T-helper 1 cell treated with Interleukin-12 subunit alpha and Interleukin-12 subunit beta and Interleukin-4 antibody, amounts not matched to agents 30 μg/mL and 1 μg/mL, for 36 hours (primary cell): ENCODE measurements at regions not wholly inside any gene's neighbourhood (a gene's known extent, or its start where the extent isn't known, plus 50 kb on each side); places are given as distances from the start of the nearest gene placed in this dataset.
"Not testable (repeated sequence)": the region's sequence is repeated elsewhere in the genome, so short reads cannot be mapped to it uniquely, and the experiment has no call there.

ENCODE experiments used
- H3K27ac Mint-ChIP-seq: one replicate; pipeline ENCODE4 v1.8.0; 2021; ENCODE audit warnings: mild to moderate bottlenecking, mixed read lengths
- H3K27me3 Mint-ChIP-seq: one replicate; pipeline ENCODE4 v1.8.0; 2021; ENCODE audit warnings: low read depth, mixed read lengths
- H3K36me3 Mint-ChIP-seq: one replicate; pipeline ENCODE4 v1.8.0; 2021; ENCODE audit warnings: low read depth, mixed read lengths
- H3K4me1 Mint-ChIP-seq: one replicate; pipeline ENCODE4 v1.8.0; 2021; ENCODE audit warnings: low read depth, mixed read lengths
- H3K4me3 Mint-ChIP-seq: one replicate; pipeline ENCODE4 v1.8.0; 2021; ENCODE audit warnings: mild to moderate bottlenecking, moderate library complexity, mixed read lengths
- H3K9me3 Mint-ChIP-seq: one replicate; pipeline ENCODE4 v1.8.0; 2021; ENCODE audit warnings: mixed read lengths

GRCh38 chr2:131802351-131802836 lies 274.7 kb downstream of the CCDC74A start:
- H3K27ac Mint-ChIP-seq, H3K36me3 Mint-ChIP-seq, H3K4me1 Mint-ChIP-seq, H3K9me3 Mint-ChIP-seq: not testable (repeated sequence)
- Mint-ChIP-seq H3K4me3 (peak overlapping the region; percentile 44), H3K27me3 (peaks cover 12% of the 10 kb centered on the region)

DNA sequence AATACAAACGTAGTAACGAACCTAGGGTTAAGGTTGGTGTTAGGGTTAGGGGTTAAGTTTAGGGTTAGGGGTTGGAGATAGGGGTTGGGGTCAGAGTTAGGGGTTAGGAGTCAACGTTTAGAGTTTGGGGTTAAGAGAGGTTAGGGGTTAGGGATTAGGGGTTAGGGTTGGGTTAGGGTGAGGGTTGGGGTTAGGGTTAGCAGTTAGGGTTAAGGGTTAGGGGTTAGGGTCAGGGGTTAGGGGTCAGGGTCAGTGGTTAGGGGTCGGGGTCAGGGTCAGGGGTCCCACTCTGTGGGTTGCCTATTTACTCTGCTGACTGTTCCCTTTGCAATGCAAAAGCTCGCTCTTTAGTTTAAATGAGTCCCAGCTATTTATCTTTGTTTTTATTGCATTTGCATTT lies 275.5 kb downstream of the CCDC74A start:
- peaks cover 15% of the 10 kb centered on the region for H3K27me3 Mint-ChIP-seq
- not testable (repeated sequence) for H3K4me3 Mint-ChIP-seq, H3K4me1 Mint-ChIP-seq, H3K9me3 Mint-ChIP-seq, H3K36me3 Mint-ChIP-seq, H3K27ac Mint-ChIP-seq

- peaks cover 13% of the 10 kb centered on the region for H3K27me3 Mint-ChIP-seq
- H3K9me3 Mint-ChIP-seq, H3K36me3 Mint-ChIP-seq, H3K27ac Mint-ChIP-seq, H3K4me3 Mint-ChIP-seq, H3K4me1 Mint-ChIP-seq: not testable (repeated sequence)
Measured at GRCh38 chr2:131812605-131813004, 284.9 kb downstream of the CCDC74A start.

GRCh38 chr2:131813378-131813777 lies 285.7 kb downstream of the CCDC74A start:
- not testable (repeated sequence) for H3K4me3 Mint-ChIP-seq, H3K9me3 Mint-ChIP-seq, H3K36me3 Mint-ChIP-seq, H3K27me3 Mint-ChIP-seq, H3K4me1 Mint-ChIP-seq, H3K27ac Mint-ChIP-seq

GRCh38 chr2:131818267-131818973 lies 290.7 kb downstream of the CCDC74A start:
- not testable (repeated sequence) for H3K27ac Mint-ChIP-seq, H3K4me1 Mint-ChIP-seq, H3K9me3 Mint-ChIP-seq, H3K4me3 Mint-ChIP-seq, H3K27me3 Mint-ChIP-seq, H3K36me3 Mint-ChIP-seq

GRCh38 chr2:131822237-131822721 lies 294.6 kb downstream of the CCDC74A start:
- H3K36me3 Mint-ChIP-seq, H3K4me1 Mint-ChIP-seq, H3K27me3 Mint-ChIP-seq, H3K4me3 Mint-ChIP-seq, H3K9me3 Mint-ChIP-seq, H3K27ac Mint-ChIP-seq: not testable (repeated sequence)

- H3K4me3 Mint-ChIP-seq, H3K4me1 Mint-ChIP-seq, H3K27ac Mint-ChIP-seq, H3K9me3 Mint-ChIP-seq, H3K36me3 Mint-ChIP-seq, H3K27me3 Mint-ChIP-seq: not testable (repeated sequence)
Measured at GRCh38 chr2:131823058-131823457, 295.4 kb downstream of the CCDC74A start.

DNA sequence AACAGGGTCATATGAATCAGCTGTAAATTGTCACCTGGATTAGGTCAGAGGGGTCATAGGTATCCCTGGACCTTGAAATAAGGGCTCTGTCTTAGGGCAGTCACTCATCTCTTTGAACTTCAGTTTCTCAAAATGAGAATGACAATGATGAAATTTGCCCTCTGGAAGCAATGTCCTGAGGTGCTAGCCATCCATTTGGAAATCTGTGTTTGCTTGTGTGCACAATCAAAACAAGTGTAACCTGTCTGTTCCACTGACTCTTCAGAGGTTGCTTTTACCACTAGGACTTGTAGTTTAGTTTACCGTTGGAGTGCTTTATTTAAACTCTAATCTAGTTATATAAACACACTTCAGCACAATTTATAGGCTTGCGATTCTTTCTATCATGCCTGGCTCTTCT lies 297.3 kb downstream of the CCDC74A start:
- H3K4me1 Mint-ChIP-seq, H3K27me3 Mint-ChIP-seq, H3K27ac Mint-ChIP-seq, H3K9me3 Mint-ChIP-seq, H3K4me3 Mint-ChIP-seq, H3K36me3 Mint-ChIP-seq: not testable (repeated sequence)

DNA sequence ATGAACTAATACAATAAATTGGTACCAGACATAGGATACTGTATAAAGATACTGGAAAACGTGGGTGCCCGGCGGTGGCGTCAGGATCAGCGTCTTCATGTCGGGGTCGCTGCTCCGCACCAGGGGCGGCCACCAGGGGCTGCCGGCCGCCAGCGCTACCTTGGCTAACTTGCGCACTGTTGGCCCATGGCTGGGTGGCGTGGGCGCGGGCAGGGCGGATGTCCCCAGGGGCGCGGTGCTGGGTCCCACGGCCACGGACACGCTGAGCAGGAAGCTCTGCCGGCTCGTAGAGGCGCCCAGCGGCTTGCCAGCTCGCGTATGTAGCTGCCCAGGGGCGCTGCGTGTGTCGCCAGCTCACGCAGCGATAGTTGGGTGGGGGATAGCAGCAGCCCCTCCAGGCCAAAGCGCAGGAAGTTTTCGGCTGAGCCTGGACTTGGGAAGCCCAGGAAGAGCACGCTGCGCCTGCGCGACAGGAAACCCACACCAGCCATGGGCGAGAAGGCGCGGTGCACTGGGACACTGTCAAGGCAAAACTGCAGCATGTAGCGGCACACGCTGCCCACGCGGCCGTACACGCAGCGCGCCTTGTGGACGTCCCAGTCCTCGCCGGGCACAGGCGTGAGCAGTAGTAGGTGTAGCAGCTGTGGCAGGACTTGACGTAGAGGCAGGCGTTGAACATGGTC lies 299.9 kb downstream of the CCDC74A start:
- Mint-ChIP-seq H3K27me3 (no peaks in the 10 kb centered on the region), H3K36me3 (no peaks in the 10 kb centered on the region), H3K27ac (no peak overlapping the region), H3K9me3 (no peaks in the 10 kb centered on the region), H3K4me3 (no peak overlapping the region), H3K4me1 (no peaks in the 10 kb centered on the region)

DNA sequence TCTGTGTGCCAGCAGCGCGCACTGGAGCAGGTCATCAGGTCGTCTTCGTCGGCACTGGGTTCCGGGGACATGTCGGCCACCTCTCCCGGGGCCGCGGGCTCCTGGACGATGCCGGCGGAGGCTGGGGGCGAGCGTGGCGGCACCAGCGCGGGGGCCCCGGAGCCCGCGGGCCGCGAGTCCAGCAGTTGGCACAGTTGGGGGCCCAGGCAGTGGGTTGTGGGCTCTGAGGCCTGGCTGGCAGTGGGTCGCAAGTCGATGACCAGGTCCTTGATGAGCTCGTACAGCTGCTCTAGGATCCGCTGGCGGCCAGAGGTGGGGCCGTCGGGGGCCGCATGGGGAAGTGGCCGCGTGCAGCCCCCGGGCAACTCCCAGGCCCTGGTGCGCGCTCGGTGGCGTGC lies 300.5 kb downstream of the CCDC74A start:
- no peaks in the 10 kb centered on the region for H3K4me1 Mint-ChIP-seq
- H3K9me3 Mint-ChIP-seq, result no peaks in the 10 kb centered on the region
- no peaks in the 10 kb centered on the region for H3K27me3 Mint-ChIP-seq
- H3K27ac Mint-ChIP-seq, result no peak overlapping the region
- H3K36me3 Mint-ChIP-seq, result no peaks in the 10 kb centered on the region
- H3K4me3 Mint-ChIP-seq, result no peak overlapping the region

- not testable (repeated sequence) for H3K4me3 Mint-ChIP-seq, H3K27me3 Mint-ChIP-seq, H3K9me3 Mint-ChIP-seq, H3K4me1 Mint-ChIP-seq, H3K36me3 Mint-ChIP-seq, H3K27ac Mint-ChIP-seq
Measured at GRCh38 chr2:131828633-131829455, 301.2 kb downstream of the CCDC74A start.

GRCh38 chr2:131829456-131830241 lies 302.0 kb downstream of the CCDC74A start:
- not testable (repeated sequence) for H3K27ac Mint-ChIP-seq, H3K4me1 Mint-ChIP-seq, H3K27me3 Mint-ChIP-seq, H3K36me3 Mint-ChIP-seq, H3K4me3 Mint-ChIP-seq, H3K9me3 Mint-ChIP-seq

DNA sequence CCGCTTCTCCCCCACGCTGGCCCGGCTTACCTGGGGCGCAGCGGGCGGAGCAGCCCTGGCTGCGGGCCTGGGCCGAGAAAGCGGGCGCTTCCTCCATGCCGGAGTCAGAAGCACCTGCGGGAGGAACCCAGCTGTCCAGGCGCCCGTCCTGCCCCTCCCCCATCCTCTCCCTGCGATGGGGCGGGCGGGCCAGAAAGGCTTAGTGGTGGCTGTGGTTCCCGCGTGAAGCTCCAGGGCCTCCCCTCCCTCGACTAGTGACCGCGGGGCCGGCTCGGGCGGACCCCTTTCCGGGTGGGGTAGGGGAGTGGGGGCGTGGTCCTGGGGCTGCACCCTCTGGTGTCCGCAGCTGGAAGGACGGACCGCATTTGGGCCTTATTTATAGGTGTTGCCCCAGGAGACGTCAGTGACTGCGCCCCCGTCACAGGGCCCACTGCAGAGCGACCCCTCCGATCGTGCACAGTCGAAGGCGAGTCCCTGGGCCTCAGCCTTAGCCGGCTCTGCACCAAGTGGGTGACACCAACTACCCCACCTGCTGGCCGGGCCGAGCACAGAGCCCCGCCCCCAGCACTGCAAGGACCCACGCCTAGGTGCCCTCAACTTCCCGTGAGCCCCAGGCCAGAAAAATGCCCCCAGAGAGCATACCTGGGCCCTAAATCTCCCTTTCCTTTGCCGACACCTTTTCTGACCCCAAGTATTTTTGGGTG lies 302.7 kb downstream of the CCDC74A start:
- H3K4me1 Mint-ChIP-seq, H3K27ac Mint-ChIP-seq, H3K27me3 Mint-ChIP-seq, H3K9me3 Mint-ChIP-seq, H3K4me3 Mint-ChIP-seq, H3K36me3 Mint-ChIP-seq: not testable (repeated sequence)

GRCh38 chr2:131830946-131831310 lies 303.2 kb downstream of the CCDC74A start:
- H3K27ac Mint-ChIP-seq, H3K9me3 Mint-ChIP-seq, H3K36me3 Mint-ChIP-seq, H3K4me3 Mint-ChIP-seq, H3K27me3 Mint-ChIP-seq, H3K4me1 Mint-ChIP-seq: not testable (repeated sequence)
